22Rv1 (cell line): ENCODE measurements at regions not wholly inside any gene's neighbourhood (a gene's known extent, or its start where the extent isn't known, plus 50 kb on each side); places are given as distances from the start of the nearest gene placed in this dataset.

ENCODE experiments used
- ZFX ChIP-seq: fragments of 450-650 bp; IDR thresholded peaks from 2 replicates; pipeline ENCODE4 v1.6.1; 2017; ENCODE audit warnings: antibody characterized with exemption, borderline replicate concordance
- TF ChIP-seq, protein P1 (sequence below): fragments of 450-650 bp; IDR thresholded peaks from 2 replicates; pipeline ENCODE4 v1.5.1; 2017; ENCODE audit warnings: mild to moderate bottlenecking

DNA sequence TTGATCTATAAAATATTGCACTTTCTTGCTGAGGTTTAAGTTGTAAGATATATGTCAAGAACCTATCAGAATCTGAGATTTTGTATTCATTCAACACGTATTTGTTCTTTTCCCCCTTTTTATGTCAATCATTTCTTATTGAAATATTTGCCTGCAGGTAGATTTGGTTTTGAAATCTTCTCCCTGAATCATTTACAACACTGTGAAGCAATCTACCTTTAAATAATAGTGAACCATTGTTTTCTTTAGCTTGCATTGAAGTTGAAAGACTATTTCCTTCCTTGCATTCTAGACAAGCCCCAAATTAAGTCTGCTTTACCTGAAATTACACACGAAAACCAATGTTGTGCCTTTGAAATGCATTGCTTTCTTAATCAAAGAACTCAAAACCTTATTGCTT lies 460.2 kb downstream of the KIF2B start:
- TF ChIP-seq, protein P1, sequence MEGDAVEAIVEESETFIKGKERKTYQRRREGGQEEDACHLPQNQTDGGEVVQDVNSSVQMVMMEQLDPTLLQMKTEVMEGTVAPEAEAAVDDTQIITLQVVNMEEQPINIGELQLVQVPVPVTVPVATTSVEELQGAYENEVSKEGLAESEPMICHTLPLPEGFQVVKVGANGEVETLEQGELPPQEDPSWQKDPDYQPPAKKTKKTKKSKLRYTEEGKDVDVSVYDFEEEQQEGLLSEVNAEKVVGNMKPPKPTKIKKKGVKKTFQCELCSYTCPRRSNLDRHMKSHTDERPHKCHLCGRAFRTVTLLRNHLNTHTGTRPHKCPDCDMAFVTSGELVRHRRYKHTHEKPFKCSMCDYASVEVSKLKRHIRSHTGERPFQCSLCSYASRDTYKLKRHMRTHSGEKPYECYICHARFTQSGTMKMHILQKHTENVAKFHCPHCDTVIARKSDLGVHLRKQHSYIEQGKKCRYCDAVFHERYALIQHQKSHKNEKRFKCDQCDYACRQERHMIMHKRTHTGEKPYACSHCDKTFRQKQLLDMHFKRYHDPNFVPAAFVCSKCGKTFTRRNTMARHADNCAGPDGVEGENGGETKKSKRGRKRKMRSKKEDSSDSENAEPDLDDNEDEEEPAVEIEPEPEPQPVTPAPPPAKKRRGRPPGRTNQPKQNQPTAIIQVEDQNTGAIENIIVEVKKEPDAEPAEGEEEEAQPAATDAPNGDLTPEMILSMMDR = no peak
- TF ChIP-seq ZFX = no peak
